ENCODE measurements at regions not wholly inside any gene's neighbourhood (a gene's known extent, or its start where the extent isn't known, plus 50 kb on each side); places are given as distances from the start of the nearest gene placed in this dataset.
"Not testable (repeated sequence)": the region's sequence is repeated elsewhere in the genome, so short reads cannot be mapped to it uniquely, and the experiment has no call there.

- Histone ChIP-seq H3K27ac (ENCODE audit: poor library complexity, severe bottlenecking) (no peak overlapping the region), H3K4me3 (ENCODE audit: severe bottlenecking) (no peak overlapping the region), H3K4me1 (ENCODE audit: insufficient read depth, poor library complexity, severe bottlenecking) (no peaks in the 10 kb centered on the region), H3K27me3 (ENCODE audit: insufficient read depth, poor library complexity, severe bottlenecking) (no peaks in the 10 kb centered on the region), H3K36me3 (ENCODE audit: low read depth) (no peaks in the 10 kb centered on the region), H3K9me3 (ENCODE audit: severe bottlenecking) (no peaks in the 10 kb centered on the region)
- TF ChIP-seq CTCF (IDR thresholded peaks at IDR 0.05; ENCODE audit: poor library complexity, severe bottlenecking), result no peak
- DNase-seq (ENCODE audit: low spot score), result no peak
- ATAC-seq (ENCODE audit: low read depth), result no peak
Observed at GRCh38 chr20:30610029-30610693, 647.3 kb upstream of the DEFB115 start.

GRCh38 chr20:30610751-30611150, 646.7 kb upstream of the DEFB115 start:
- Histone ChIP-seq H3K4me1 (ENCODE audit: insufficient read depth, poor library complexity, severe bottlenecking) (no peaks in the 10 kb centered on the region), H3K9me3 (ENCODE audit: severe bottlenecking) (no peaks in the 10 kb centered on the region), H3K36me3 (ENCODE audit: low read depth) (no peaks in the 10 kb centered on the region), H3K4me3 (ENCODE audit: severe bottlenecking) (no peak overlapping the region), H3K27ac (ENCODE audit: poor library complexity, severe bottlenecking) (no peak overlapping the region), H3K27me3 (ENCODE audit: insufficient read depth, poor library complexity, severe bottlenecking) (no peaks in the 10 kb centered on the region)
- DNase-seq (ENCODE audit: low spot score) (no peak), ATAC-seq (ENCODE audit: low read depth) (no peak)
- no peak for TF ChIP-seq CTCF (IDR thresholded peaks at IDR 0.05; ENCODE audit: poor library complexity, severe bottlenecking)

- Histone ChIP-seq H3K36me3 (ENCODE audit: low read depth) (no peaks in the 10 kb centered on the region), H3K4me1 (ENCODE audit: insufficient read depth, poor library complexity, severe bottlenecking) (no peaks in the 10 kb centered on the region), H3K4me3 (ENCODE audit: severe bottlenecking) (no peak overlapping the region), H3K9me3 (ENCODE audit: severe bottlenecking) (no peaks in the 10 kb centered on the region), H3K27ac (ENCODE audit: poor library complexity, severe bottlenecking) (no peak overlapping the region), H3K27me3 (ENCODE audit: insufficient read depth, poor library complexity, severe bottlenecking) (no peaks in the 10 kb centered on the region)
- DNase-seq (ENCODE audit: low spot score), result no peak
- ATAC-seq (ENCODE audit: low read depth), result no peak
- no peak for TF ChIP-seq CTCF (IDR thresholded peaks at IDR 0.05; ENCODE audit: poor library complexity, severe bottlenecking)
Observed at GRCh38 chr20:30611239-30611984, 646.1 kb upstream of the DEFB115 start.

GRCh38 chr20:30612344-30612743, 645.1 kb upstream of the DEFB115 start:
- H3K4me3 ChIP-seq (ENCODE audit: severe bottlenecking), result no peak overlapping the region
- H3K27me3 ChIP-seq (ENCODE audit: insufficient read depth, poor library complexity, severe bottlenecking), result no peaks in the 10 kb centered on the region
- no peaks in the 10 kb centered on the region for H3K9me3 ChIP-seq (ENCODE audit: severe bottlenecking)
- no peaks in the 10 kb centered on the region for H3K4me1 ChIP-seq (ENCODE audit: insufficient read depth, poor library complexity, severe bottlenecking)
- no peak for TF ChIP-seq CTCF (IDR thresholded peaks at IDR 0.05; ENCODE audit: poor library complexity, severe bottlenecking)
- H3K27ac ChIP-seq (ENCODE audit: poor library complexity, severe bottlenecking), result no peak overlapping the region
- no peaks in the 10 kb centered on the region for H3K36me3 ChIP-seq (ENCODE audit: low read depth)
- ATAC-seq (ENCODE audit: low read depth) (no peak), DNase-seq (ENCODE audit: low spot score) (no peak)

- not testable (repeated sequence) for H3K9me3 ChIP-seq (ENCODE audit: severe bottlenecking); H3K36me3 ChIP-seq (ENCODE audit: low read depth); H3K27ac ChIP-seq (ENCODE audit: poor library complexity, severe bottlenecking); DNase-seq (ENCODE audit: low spot score); H3K4me3 ChIP-seq (ENCODE audit: severe bottlenecking); H3K4me1 ChIP-seq (ENCODE audit: insufficient read depth, poor library complexity, severe bottlenecking); H3K27me3 ChIP-seq (ENCODE audit: insufficient read depth, poor library complexity, severe bottlenecking); ATAC-seq (ENCODE audit: low read depth)
Observed at GRCh38 chr20:30621346-30621745, 636.1 kb upstream of the DEFB115 start.

GRCh38 chr20:30624310-30624709, 633.2 kb upstream of the DEFB115 start:
- not testable (repeated sequence) for H3K9me3 ChIP-seq (ENCODE audit: severe bottlenecking); DNase-seq (ENCODE audit: low spot score); ATAC-seq (ENCODE audit: low read depth); H3K36me3 ChIP-seq (ENCODE audit: low read depth); H3K4me3 ChIP-seq (ENCODE audit: severe bottlenecking); H3K27ac ChIP-seq (ENCODE audit: poor library complexity, severe bottlenecking); H3K27me3 ChIP-seq (ENCODE audit: insufficient read depth, poor library complexity, severe bottlenecking); H3K4me1 ChIP-seq (ENCODE audit: insufficient read depth, poor library complexity, severe bottlenecking)

- not testable (repeated sequence) for H3K36me3 ChIP-seq (ENCODE audit: low read depth); H3K27me3 ChIP-seq (ENCODE audit: insufficient read depth, poor library complexity, severe bottlenecking); H3K27ac ChIP-seq (ENCODE audit: poor library complexity, severe bottlenecking); ATAC-seq (ENCODE audit: low read depth); DNase-seq (ENCODE audit: low spot score); H3K4me3 ChIP-seq (ENCODE audit: severe bottlenecking); H3K9me3 ChIP-seq (ENCODE audit: severe bottlenecking); H3K4me1 ChIP-seq (ENCODE audit: insufficient read depth, poor library complexity, severe bottlenecking)
Observed at GRCh38 chr20:30629376-30629775, 628.1 kb upstream of the DEFB115 start.
